ENCODE measurements at regions not wholly inside any gene's neighbourhood (a gene's known extent, or its start where the extent isn't known, plus 50 kb on each side); places are given as distances from the start of the nearest gene placed in this dataset.

GRCh38 chr1:230591678-230592077 is 50.6 kb upstream of the COG2 start:
- Histone ChIP-seq H3K36me3 (no peaks in the 10 kb centered on the region), H3K4me1 (no peaks in the 10 kb centered on the region), H3K9me3 (no peaks in the 10 kb centered on the region), H3K4me3 (no peak overlapping the region), H3K27me3 (peaks cover 15% of the 10 kb centered on the region), H3K27ac (no peak overlapping the region)
- no peak for ATAC-seq
- TF ChIP-seq, protein P1, sequence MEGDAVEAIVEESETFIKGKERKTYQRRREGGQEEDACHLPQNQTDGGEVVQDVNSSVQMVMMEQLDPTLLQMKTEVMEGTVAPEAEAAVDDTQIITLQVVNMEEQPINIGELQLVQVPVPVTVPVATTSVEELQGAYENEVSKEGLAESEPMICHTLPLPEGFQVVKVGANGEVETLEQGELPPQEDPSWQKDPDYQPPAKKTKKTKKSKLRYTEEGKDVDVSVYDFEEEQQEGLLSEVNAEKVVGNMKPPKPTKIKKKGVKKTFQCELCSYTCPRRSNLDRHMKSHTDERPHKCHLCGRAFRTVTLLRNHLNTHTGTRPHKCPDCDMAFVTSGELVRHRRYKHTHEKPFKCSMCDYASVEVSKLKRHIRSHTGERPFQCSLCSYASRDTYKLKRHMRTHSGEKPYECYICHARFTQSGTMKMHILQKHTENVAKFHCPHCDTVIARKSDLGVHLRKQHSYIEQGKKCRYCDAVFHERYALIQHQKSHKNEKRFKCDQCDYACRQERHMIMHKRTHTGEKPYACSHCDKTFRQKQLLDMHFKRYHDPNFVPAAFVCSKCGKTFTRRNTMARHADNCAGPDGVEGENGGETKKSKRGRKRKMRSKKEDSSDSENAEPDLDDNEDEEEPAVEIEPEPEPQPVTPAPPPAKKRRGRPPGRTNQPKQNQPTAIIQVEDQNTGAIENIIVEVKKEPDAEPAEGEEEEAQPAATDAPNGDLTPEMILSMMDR (IDR thresholded peaks at IDR 0.05), result no peak
- TF ChIP-seq POLR2A (IDR thresholded peaks at IDR 0.05) (no peak), POLR2AphosphoS5 (IDR thresholded peaks at IDR 0.05) (no peak), EP300 (IDR thresholded peaks at IDR 0.05) (no peak)
- WGBS, 2 donors (ENCODE audit: low coverage in 1 of 2), result 68 to 71% methylated on average over 3 to 4 of the region's 4 CpGs

- WGBS, 2 donors (ENCODE audit: low coverage in 1 of 2), result 25 to 52% methylated on average over 2 of the region's 2 CpGs
- no peak for ATAC-seq
Observed at GRCh38 chr1:230589951-230590350, 52.3 kb upstream of the COG2 start.

GRCh38 chr1:230588323-230588746 is 53.9 kb upstream of the COG2 start:
- H3K4me1 ChIP-seq, result no peaks in the 10 kb centered on the region
- no peak overlapping the region for H3K4me3 ChIP-seq
- peaks cover 0 to 6% (median 0%) of the 10 kb centered on the region in 3 donors for H3K9me3 ChIP-seq
- peaks cover 15% of the 10 kb centered on the region for H3K27me3 ChIP-seq
- no peak overlapping the region for H3K27ac ChIP-seq
- ATAC-seq, result no peak
- TF ChIP-seq EP300 (IDR thresholded peaks at IDR 0.05) (no peak), POLR2A (IDR thresholded peaks at IDR 0.05) (no peak), POLR2AphosphoS5 (IDR thresholded peaks at IDR 0.05) (no peak)
- TF ChIP-seq, protein P1 (IDR thresholded peaks at IDR 0.05), result no peak
- H3K36me3 ChIP-seq, result no peaks in the 10 kb centered on the region

More at GRCh38 chr1:230589951-230590350, 52.3 kb upstream of the COG2 start:
- TF ChIP-seq EP300 (IDR thresholded peaks at IDR 0.05) (no peak), POLR2AphosphoS5 (IDR thresholded peaks at IDR 0.05) (no peak), POLR2A (IDR thresholded peaks at IDR 0.05) (no peak)
- TF ChIP-seq, protein P1 (IDR thresholded peaks at IDR 0.05), result no peak
- H3K9me3 ChIP-seq, result peaks cover 0 to 5% (median 0%) of the 10 kb centered on the region in 3 donors
- H3K4me3 ChIP-seq, result no peak overlapping the region
- H3K27ac ChIP-seq, result no peak overlapping the region
- H3K36me3 ChIP-seq, result no peaks in the 10 kb centered on the region
- H3K27me3 ChIP-seq, result peaks cover 15% of the 10 kb centered on the region
- H3K4me1 ChIP-seq, result no peaks in the 10 kb centered on the region

- no peak overlapping the region for H3K27ac ChIP-seq
- H3K4me1 ChIP-seq, result no peaks in the 10 kb centered on the region
- H3K4me3 ChIP-seq, result no peak overlapping the region
- H3K27me3 ChIP-seq, result peaks cover 19% of the 10 kb centered on the region
- H3K9me3 ChIP-seq, result peaks cover 0 to 7% (median 0%) of the 10 kb centered on the region in 3 donors
- ATAC-seq, result no peak
- no peak for TF ChIP-seq POLR2A (IDR thresholded peaks at IDR 0.05)
- TF ChIP-seq, protein P1 (IDR thresholded peaks at IDR 0.05), result no peak
- no peak for TF ChIP-seq EP300 (IDR thresholded peaks at IDR 0.05)
- no peak for TF ChIP-seq POLR2AphosphoS5 (IDR thresholded peaks at IDR 0.05)
- 66 to 86% methylated on average over 3 of the region's 3 CpGs for WGBS, 2 donors (ENCODE audit: low coverage in 1 of 2)
- no peaks in the 10 kb centered on the region for H3K36me3 ChIP-seq
Observed at GRCh38 chr1:230587061-230587460, 55.2 kb upstream of the COG2 start.

DNA sequence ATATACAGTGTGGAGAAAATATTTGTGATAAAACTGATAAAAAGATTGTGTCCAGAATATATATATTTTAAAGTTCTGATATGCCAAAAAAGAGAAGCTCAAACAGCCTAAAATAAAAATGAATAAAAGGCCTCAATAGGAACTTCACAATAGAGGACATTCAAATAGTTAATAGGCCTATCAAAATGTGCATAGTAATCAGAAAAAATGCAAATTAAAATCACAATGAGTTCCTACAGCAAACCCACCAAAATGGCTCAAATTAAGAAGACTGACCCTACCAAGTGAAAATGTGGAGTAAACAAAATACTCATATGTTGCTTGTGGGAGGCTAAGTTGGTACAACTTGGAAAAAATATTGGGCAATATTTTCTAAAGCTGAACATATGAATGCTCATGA is 57.6 kb upstream of the COG2 start:
- Histone ChIP-seq H3K4me1 (no peaks in the 10 kb centered on the region), H3K36me3 (no peaks in the 10 kb centered on the region), H3K27me3 (peaks cover 33% of the 10 kb centered on the region), H3K4me3 (no peak overlapping the region), H3K27ac (no peak overlapping the region), H3K9me3 (peaks cover 0 to 16% (median 0%) of the 10 kb centered on the region in 3 donors)
- ATAC-seq, result no peak
- TF ChIP-seq POLR2A (IDR thresholded peaks at IDR 0.05) (no peak), POLR2AphosphoS5 (IDR thresholded peaks at IDR 0.05) (no peak), EP300 (IDR thresholded peaks at IDR 0.05) (no peak)
- TF ChIP-seq, protein P1 (IDR thresholded peaks at IDR 0.05), result no peak
